ENCODE measurements at regions not wholly inside any gene's neighbourhood (a gene's known extent, or its start where the extent isn't known, plus 50 kb on each side); places are given as distances from the start of the nearest gene placed in this dataset.

- DNase-seq, result no peak
Observed at GRCh38 chr2:120785228-120785966, 49.7 kb downstream of the GLI2 start.

- no peak for DNase-seq
Observed at GRCh38 chr2:120786038-120786960, 50.6 kb downstream of the GLI2 start.

- no peak for DNase-seq
Observed at GRCh38 chr2:120787111-120787821, 51.6 kb downstream of the GLI2 start.

GRCh38 chr2:120787822-120788700, 52.4 kb downstream of the GLI2 start:
- no peak for DNase-seq

- DNase-seq, result no peak
Observed at GRCh38 chr2:120791243-120791961, 55.7 kb downstream of the GLI2 start.

GRCh38 chr2:120791962-120792297, 56.3 kb downstream of the GLI2 start:
- no peak for DNase-seq

GRCh38 chr2:120793682-120794403, 58.2 kb downstream of the GLI2 start:
- no peak for DNase-seq

GRCh38 chr2:120794716-120795115, 59.0 kb downstream of the GLI2 start:
- DNase-seq, result no peak

GRCh38 chr2:120796094-120796493, 60.4 kb downstream of the GLI2 start:
- no peak for DNase-seq

GRCh38 chr2:120797421-120798221, 62.0 kb downstream of the GLI2 start:
- DNase-seq, result no peak

- no peak for DNase-seq
Observed at GRCh38 chr2:120798567-120799247, 63.0 kb downstream of the GLI2 start.

GRCh38 chr2:120802158-120802557, 66.5 kb downstream of the GLI2 start:
- DNase-seq, result no peak

- no peak for DNase-seq
Observed at GRCh38 chr2:120802867-120803484, 67.3 kb downstream of the GLI2 start.

GRCh38 chr2:120803764-120804335, 68.2 kb downstream of the GLI2 start:
- no peak for DNase-seq

- DNase-seq, result no peak
Observed at GRCh38 chr2:120804459-120804858, 68.8 kb downstream of the GLI2 start.

GRCh38 chr2:120805011-120805410, 69.3 kb downstream of the GLI2 start:
- no peak for DNase-seq

- no peak for DNase-seq
Observed at GRCh38 chr2:120805602-120806001, 69.9 kb downstream of the GLI2 start.

GRCh38 chr2:120807751-120808150, 72.1 kb downstream of the GLI2 start:
- no peak for DNase-seq

GRCh38 chr2:120809151-120809550, 73.5 kb downstream of the GLI2 start:
- no peak for DNase-seq

Measured in CD4-positive, alpha-beta T cell treated with Interleukin-15 for 1 hour (primary cell).